ENCODE measurements at regions not wholly inside any gene's neighbourhood (a gene's known extent, or its start where the extent isn't known, plus 50 kb on each side); places are given as distances from the start of the nearest gene placed in this dataset.

DNA sequence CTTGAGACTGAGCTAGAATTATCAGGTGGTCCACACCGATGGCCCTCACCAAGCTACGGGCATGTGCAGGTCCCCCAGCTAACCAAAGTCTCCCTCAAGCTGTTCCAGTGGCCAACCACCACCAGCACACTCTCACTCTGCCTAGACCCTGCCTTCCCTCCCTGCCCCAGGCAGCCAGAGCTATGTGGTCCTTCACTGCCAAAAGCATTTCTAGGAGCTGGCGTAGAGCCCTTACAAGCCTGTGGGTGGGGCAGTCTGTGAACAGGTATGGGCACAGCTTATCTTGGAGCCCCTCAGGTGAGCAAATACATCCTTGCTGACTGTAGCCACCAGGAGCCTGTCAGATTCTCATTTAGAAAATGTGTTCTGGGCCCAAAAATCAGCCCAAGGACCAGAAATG, 159.8 kb upstream of the PPP2R3A start:
- 53% methylated on average over 3 of the region's 3 CpGs; no CpG with 5 or more reads in 1 of the 2 experiments for WGBS, 2 experiments (ENCODE audit: extremely low coverage in 2 of 2, insufficient read length in 1 of 2)
- Histone ChIP-seq H4K20me1 (ENCODE audit: insufficient read depth, low read length) (no peaks in the 10 kb centered on the region), H2AK9ac (replicated peaks; ENCODE audit: low read depth, low read length, poor library complexity) (no peak overlapping the region), H3K9me1 (ENCODE audit: insufficient read depth, low read length) (no peaks in the 10 kb centered on the region), H2BK20ac (ENCODE audit: low read depth, low read length) (no peak overlapping the region), H2BK5ac (ENCODE audit: low read depth, low read length, poor library complexity, severe bottlenecking) (no peak overlapping the region), H4K8ac (ENCODE audit: low read depth in 2 of 2, low read length in 2 of 2) (no peak overlapping the region), H3K18ac (ENCODE audit: low read depth, low read length) (no peak overlapping the region), H2BK15ac (ENCODE audit: low read depth, low read length) (no peak overlapping the region), H3K56ac (ENCODE audit: extremely low read depth, insufficient read depth, low read length) (no peak overlapping the region), H4K91ac (ENCODE audit: insufficient read depth, low read depth, low read length) (no peak overlapping the region), H3K79me1 (ENCODE audit: low read depth in 1 of 2, low read length in 2 of 2) (no peaks in the 10 kb centered on the region), H3K9me3 (ENCODE audit: control insufficient read depth, insufficient read depth, low read length) (no peaks in the 10 kb centered on the region), H2BK120ac (ENCODE audit: low read depth, low read length) (no peak overlapping the region), H3K23ac (ENCODE audit: low read depth, low read length) (no peak overlapping the region), H3K4me2 (ENCODE audit: low read depth, low read length) (no peak overlapping the region), H4K5ac (ENCODE audit: low read depth, low read length) (no peak overlapping the region), H2AK5ac (ENCODE audit: low read depth, low read length) (no peak overlapping the region), H3K9ac (ENCODE audit: low read depth, low read length) (no peak overlapping the region), H3K36me3 (ENCODE audit: control insufficient read depth, insufficient read depth, low read length) (no peaks in the 10 kb centered on the region), H3K4me3 (ENCODE audit: insufficient read depth, low read depth, low read length) (no peak overlapping the region), H3K4ac (ENCODE audit: low read depth, low read length) (no peak overlapping the region), H3K14ac (replicated peaks; ENCODE audit: low read depth, low read length) (no peak overlapping the region), H3K27ac (ENCODE audit: insufficient read depth, low read length) (no peak overlapping the region), H3K27me3 (ENCODE audit: control insufficient read depth, insufficient read depth, low read length) (no peaks in the 10 kb centered on the region), H2AFZ (replicated peaks; ENCODE audit: low read length, poor library complexity) (no peak overlapping the region), H3K4me1 (ENCODE audit: control insufficient read depth, insufficient read depth, low read length) (no peaks in the 10 kb centered on the region)
- in situ Hi-C loops (cut with MboI; ENCODE audit: low sequenced_read_pairs) = no loop called here
- CTCF ChIA-PET = no interaction called here
- TF ChIP-seq RAD21 (IDR thresholded peaks at IDR 0.05; ENCODE audit: low read length) (no peak), SMC3 (IDR thresholded peaks at IDR 0.05; ENCODE audit: low read depth, low read length) (no peak), ELK1 (IDR thresholded peaks at IDR 0.05; ENCODE audit: borderline replicate concordance, low read depth, low read length) (no peak), NFE2L2 (IDR thresholded peaks at IDR 0.05; ENCODE audit: low read depth, low read length) (no peak), POLR2A (IDR thresholded peaks at IDR 0.05; ENCODE audit: low read depth, low read length) (no peak), CHD1 (IDR thresholded peaks at IDR 0.05; ENCODE audit: low read depth, low read length) (no peak), RFX5 (IDR thresholded peaks at IDR 0.05; ENCODE audit: low read depth, low read length) (no peak), MXI1 (IDR thresholded peaks at IDR 0.05; ENCODE audit: borderline replicate concordance, low read depth, low read length) (no peak), CTCF (conservative IDR thresholded peaks at IDR 0.05; ENCODE audit: low read depth, low read length) (no peak), RCOR1 (IDR thresholded peaks at IDR 0.05; ENCODE audit: insufficient replicate concordance, low read length) (no peak)
- no peak for ATAC-seq (ENCODE audit: low read depth)
- dilution Hi-C loops (cut with HindIII; ENCODE audit: low sequenced_read_pairs, unreplicated experiment) = no loop called here
- intact Hi-C loops (cut with micrococcal nuclease) = no loop called here
- no TSS peak for BruUV-seq (replicated peaks)
- POLR2A ChIA-PET (ENCODE audit: unreplicated experiment) = no interaction called here
- no peak for DNase-seq
